Effector CD8-positive, alpha-beta T cell (primary cell): ENCODE measurements at regions not wholly inside any gene's neighbourhood (a gene's known extent, or its start where the extent isn't known, plus 50 kb on each side); places are given as distances from the start of the nearest gene placed in this dataset.
"Not testable (repeated sequence)": the region's sequence is repeated elsewhere in the genome, so short reads cannot be mapped to it uniquely, and the experiment has no call there.

Experiments used
- DNase-seq: peaks from one replicate; lab custom pipeline; 2025; lab: John Stamatoyannopoulos, UW

GRCh38 chr2:81363800-81364199 lies 1059.2 kb upstream of the LRRTM1 start:
- DNase-seq = no peak

- DNase-seq = not testable (repeated sequence)
Observed at GRCh38 chr2:81362468-81362867, 1057.9 kb upstream of the LRRTM1 start.

- DNase-seq = no peak
Observed at GRCh38 chr2:81355436-81355835, 1050.9 kb upstream of the LRRTM1 start.

GRCh38 chr2:81334046-81334445 lies 1029.5 kb upstream of the LRRTM1 start:
- DNase-seq = no peak

- DNase-seq = no peak
Observed at GRCh38 chr2:81328968-81329367, 1024.4 kb upstream of the LRRTM1 start.

- DNase-seq = no peak
Observed at GRCh38 chr2:81327911-81328310, 1023.4 kb upstream of the LRRTM1 start.

- no peak for DNase-seq
Observed at GRCh38 chr2:81324046-81324445, 1019.5 kb upstream of the LRRTM1 start.

- no peak for DNase-seq
Observed at GRCh38 chr2:81304154-81304830, 999.7 kb upstream of the LRRTM1 start.

GRCh38 chr2:81303321-81303720 lies 998.8 kb upstream of the LRRTM1 start:
- DNase-seq = no peak

GRCh38 chr2:81299841-81300240 lies 995.3 kb upstream of the LRRTM1 start:
- no peak for DNase-seq

GRCh38 chr2:81290846-81291245 lies 986.3 kb upstream of the LRRTM1 start:
- no peak for DNase-seq

GRCh38 chr2:81283081-81283480 lies 978.5 kb upstream of the LRRTM1 start:
- DNase-seq = no peak

GRCh38 chr2:81282151-81282769 lies 977.7 kb upstream of the LRRTM1 start:
- no peak for DNase-seq

- DNase-seq = no peak
Observed at GRCh38 chr2:81276595-81276994, 972.0 kb upstream of the LRRTM1 start.

GRCh38 chr2:81266106-81266505 lies 961.6 kb upstream of the LRRTM1 start:
- DNase-seq = no peak

- DNase-seq = no peak
Observed at GRCh38 chr2:81263989-81264388, 959.4 kb upstream of the LRRTM1 start.

GRCh38 chr2:81260320-81260719 lies 955.8 kb upstream of the LRRTM1 start:
- DNase-seq = no peak

- no peak for DNase-seq
Observed at GRCh38 chr2:81250270-81250669, 945.7 kb upstream of the LRRTM1 start.

- no peak for DNase-seq
Observed at GRCh38 chr2:81249152-81249551, 944.6 kb upstream of the LRRTM1 start.

- DNase-seq = no peak
Observed at GRCh38 chr2:81247648-81248047, 943.1 kb upstream of the LRRTM1 start.

GRCh38 chr2:81242501-81242900 lies 937.9 kb upstream of the LRRTM1 start:
- DNase-seq = no peak

- no peak for DNase-seq
Observed at GRCh38 chr2:81238462-81238861, 933.9 kb upstream of the LRRTM1 start.

- no peak for DNase-seq
Observed at GRCh38 chr2:81235601-81236000, 931.0 kb upstream of the LRRTM1 start.

GRCh38 chr2:81234711-81235110 lies 930.2 kb upstream of the LRRTM1 start:
- no peak for DNase-seq
